Memory B cell (primary cell): ENCODE measurements at regions not wholly inside any gene's neighbourhood (a gene's known extent, or its start where the extent isn't known, plus 50 kb on each side); places are given as distances from the start of the nearest gene placed in this dataset.

Experiments
- ATAC-seq: fragments of 150-1000 bp; cut with Tn5 transposase; 2 replicates; pipeline ENCODE4 v1.10.0; 2021; ENCODE audit warnings: low read depth, mild to moderate bottlenecking, moderate library complexity
- DNase-seq, 2 donors: peaks; one replicate each; pipeline ENCODE4 v3.0.0; 2022; ENCODE audit warnings: low spot score in 2 of 2
- H3K27ac Mint-ChIP-seq: one replicate; pipeline ENCODE4 v1.8.0; 2022; ENCODE audit warnings: mild to moderate bottlenecking, moderate library complexity, mixed read lengths
- H3K27me3 Mint-ChIP-seq: one replicate; pipeline ENCODE4 v1.8.0; 2022; ENCODE audit warnings: mixed read lengths
- H3K36me3 Mint-ChIP-seq: one replicate; pipeline ENCODE4 v1.8.0; 2022; ENCODE audit warnings: mild to moderate bottlenecking, mixed read lengths
- H3K4me1 Mint-ChIP-seq: one replicate; pipeline ENCODE4 v1.8.0; 2022; ENCODE audit warnings: mixed read lengths
- H3K4me3 Mint-ChIP-seq: one replicate; pipeline ENCODE4 v1.8.0; 2022; ENCODE audit warnings: mild to moderate bottlenecking, moderate library complexity, mixed read lengths
- H3K9me3 Mint-ChIP-seq: one replicate; pipeline ENCODE4 v1.8.0; 2022; ENCODE audit warnings: mixed read lengths

DNA sequence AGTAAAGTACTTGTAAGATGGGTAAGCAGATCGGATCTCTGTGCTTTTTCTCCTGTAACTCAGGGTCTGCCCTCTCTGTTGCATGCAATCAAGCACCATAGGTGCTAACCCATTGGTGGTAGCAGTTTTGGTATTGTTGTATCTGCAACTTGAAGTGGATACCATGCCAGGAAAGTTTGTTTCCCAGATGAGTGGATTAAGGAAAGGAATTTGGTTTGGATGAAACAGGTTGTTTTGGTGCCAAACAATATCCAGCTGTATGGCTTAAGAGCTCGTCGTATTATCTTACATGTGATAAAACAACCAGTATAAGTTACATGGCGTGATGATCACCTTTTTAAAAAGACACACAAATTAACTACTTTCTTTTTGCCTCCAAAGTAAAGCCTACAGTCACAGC, 280.9 kb upstream of the TENM3 start:
- Mint-ChIP-seq H3K27me3 (no peaks in the 10 kb centered on the region), H3K4me1 (no peaks in the 10 kb centered on the region), H3K9me3 (no peaks in the 10 kb centered on the region), H3K4me3 (no peak overlapping the region), H3K27ac (no peak overlapping the region), H3K36me3 (no peaks in the 10 kb centered on the region)
- DNase-seq (no peak), ATAC-seq (no peak)

DNA sequence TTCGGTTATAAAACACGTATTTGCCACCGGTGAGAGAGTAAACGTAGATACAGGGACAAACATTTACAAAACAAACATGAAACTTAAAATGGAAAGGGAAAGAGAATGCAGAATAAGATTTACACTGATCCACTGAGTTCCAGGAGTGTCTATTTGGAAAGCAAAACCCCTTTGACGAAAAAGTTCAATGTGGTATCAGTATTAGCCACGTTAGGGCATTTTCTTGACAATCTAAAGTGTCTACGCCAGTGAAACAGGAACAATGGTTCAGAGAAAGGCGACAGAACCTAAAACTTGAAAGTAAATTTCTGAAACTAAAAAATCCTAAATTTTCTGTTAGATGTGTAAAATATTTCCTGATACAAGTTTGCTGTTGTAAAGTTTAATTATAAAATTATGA, 278.5 kb upstream of the TENM3 start:
- ATAC-seq (no peak), DNase-seq (no peak)
- no peaks in the 10 kb centered on the region for H3K4me1 Mint-ChIP-seq
- H3K36me3 Mint-ChIP-seq = no peaks in the 10 kb centered on the region
- H3K27me3 Mint-ChIP-seq = no peaks in the 10 kb centered on the region
- no peak overlapping the region for H3K27ac Mint-ChIP-seq
- H3K4me3 Mint-ChIP-seq = no peak overlapping the region
- no peaks in the 10 kb centered on the region for H3K9me3 Mint-ChIP-seq

DNA sequence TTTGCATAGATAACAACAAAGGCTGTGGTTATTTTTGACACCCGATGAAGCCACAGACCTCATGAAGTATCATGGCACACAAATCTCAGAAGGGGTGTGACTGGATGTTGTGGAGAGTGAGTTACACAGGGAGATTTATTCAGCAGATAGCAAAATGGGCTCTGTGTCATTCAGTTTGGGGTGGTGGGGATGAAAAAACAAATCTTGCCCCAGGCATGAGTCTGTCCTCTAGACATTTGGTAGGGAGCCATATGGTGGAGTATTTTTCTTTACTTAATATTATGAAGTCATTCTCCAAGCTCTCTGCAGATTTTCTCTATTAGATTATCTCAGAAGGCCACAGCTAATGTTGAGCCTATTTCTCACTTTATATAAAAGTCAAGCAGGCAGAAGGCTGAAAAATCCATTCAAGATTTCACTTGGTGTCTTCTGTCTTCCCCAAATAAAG, 277.1 kb upstream of the TENM3 start:
- no peaks in the 10 kb centered on the region for H3K36me3 Mint-ChIP-seq
- H3K27me3 Mint-ChIP-seq = no peaks in the 10 kb centered on the region
- H3K9me3 Mint-ChIP-seq = no peaks in the 10 kb centered on the region
- H3K27ac Mint-ChIP-seq = no peak overlapping the region
- peaks cover 1% of the 10 kb centered on the region for H3K4me1 Mint-ChIP-seq
- no peak for ATAC-seq
- H3K4me3 Mint-ChIP-seq = no peak overlapping the region
- DNase-seq = no peak

DNA sequence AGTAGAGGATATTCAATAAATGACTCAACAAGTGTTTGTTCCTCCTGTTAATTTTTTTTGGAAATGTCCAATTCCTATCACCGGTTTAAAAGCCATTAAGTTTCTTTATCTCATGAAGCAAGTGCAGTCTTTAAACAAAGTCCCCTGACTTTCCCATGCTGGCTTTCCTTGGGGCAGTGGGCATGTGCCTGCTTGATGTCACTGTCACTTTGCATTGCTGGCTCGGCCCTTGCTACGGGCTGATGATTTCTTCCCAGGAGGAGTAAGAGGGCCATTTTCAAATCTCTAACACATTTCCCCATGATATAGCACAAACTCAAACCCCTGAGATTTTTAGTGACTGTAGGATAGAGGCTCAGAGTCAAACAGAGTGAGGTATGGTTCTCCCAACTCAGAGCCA, 275.8 kb upstream of the TENM3 start:
- H3K4me3 Mint-ChIP-seq = no peak overlapping the region
- no peaks in the 10 kb centered on the region for H3K9me3 Mint-ChIP-seq
- DNase-seq = no peak
- no peaks in the 10 kb centered on the region for H3K27me3 Mint-ChIP-seq
- H3K27ac Mint-ChIP-seq = no peak overlapping the region
- H3K4me1 Mint-ChIP-seq = peaks cover 3% of the 10 kb centered on the region
- ATAC-seq = no peak
- no peaks in the 10 kb centered on the region for H3K36me3 Mint-ChIP-seq

DNA sequence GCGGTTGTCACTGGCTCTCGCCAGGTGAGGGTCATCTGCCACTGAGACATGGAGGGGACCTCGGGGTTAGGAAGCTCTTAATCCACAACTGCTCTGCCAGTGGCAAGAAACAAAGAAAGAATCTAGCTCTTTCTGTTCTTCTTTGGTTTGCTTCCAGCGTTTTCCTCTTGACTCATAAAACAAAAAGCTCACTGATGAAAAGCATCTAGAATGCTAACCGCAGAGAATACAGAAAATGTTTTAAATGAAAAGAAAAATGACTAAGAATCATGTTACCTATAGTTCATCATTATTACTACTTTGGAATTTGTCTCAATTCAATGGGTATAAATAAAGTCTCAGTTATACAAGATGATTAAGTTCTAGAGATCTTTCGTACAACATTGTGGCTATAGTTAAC, 274.8 kb upstream of the TENM3 start:
- DNase-seq (no peak), ATAC-seq (no peak)
- H3K9me3 Mint-ChIP-seq = no peaks in the 10 kb centered on the region
- no peaks in the 10 kb centered on the region for H3K27me3 Mint-ChIP-seq
- no peak overlapping the region for H3K27ac Mint-ChIP-seq
- peaks cover 3% of the 10 kb centered on the region for H3K4me1 Mint-ChIP-seq
- no peaks in the 10 kb centered on the region for H3K36me3 Mint-ChIP-seq
- H3K4me3 Mint-ChIP-seq = no peak overlapping the region

- H3K27me3 Mint-ChIP-seq = no peaks in the 10 kb centered on the region
- H3K9me3 Mint-ChIP-seq = peaks cover 2% of the 10 kb centered on the region
- peaks cover 3% of the 10 kb centered on the region for H3K4me1 Mint-ChIP-seq
- H3K4me3 Mint-ChIP-seq = no peak overlapping the region
- DNase-seq = no peak
- no peak for ATAC-seq
- H3K36me3 Mint-ChIP-seq = peaks cover 2% of the 10 kb centered on the region
- no peak overlapping the region for H3K27ac Mint-ChIP-seq
Observed at GRCh38 chr4:181969151-181969550, 274.1 kb upstream of the TENM3 start.

GRCh38 chr4:181970366-181970765, 272.8 kb upstream of the TENM3 start:
- no peak for ATAC-seq

DNA sequence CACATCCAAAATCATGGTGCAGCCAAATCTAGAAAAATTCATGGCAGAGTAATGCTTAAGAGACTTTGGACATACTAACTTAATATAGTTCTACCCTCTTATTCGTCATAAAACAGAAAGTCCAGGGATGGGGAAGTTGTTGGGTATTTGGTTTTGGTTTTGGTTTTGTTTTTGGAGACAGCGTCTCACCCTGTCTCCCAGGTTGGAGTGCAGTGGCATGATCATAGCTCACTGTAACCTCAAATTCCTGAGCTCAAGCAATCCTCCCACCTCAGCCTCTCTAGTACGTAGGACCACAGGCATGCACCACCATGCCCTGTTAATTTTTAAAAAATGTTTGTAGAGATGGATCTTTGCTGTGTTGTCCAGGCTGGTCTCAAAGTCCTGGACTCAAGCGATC, 271.8 kb upstream of the TENM3 start:
- Mint-ChIP-seq H3K4me3 (peak overlapping the region; percentile 48), H3K9me3 (peaks cover 3% of the 10 kb centered on the region), H3K27me3 (no peaks in the 10 kb centered on the region), H3K27ac (peak overlapping the region; percentile 49), H3K4me1 (peaks cover 3% of the 10 kb centered on the region), H3K36me3 (peaks cover 2% of the 10 kb centered on the region)
- ATAC-seq = peak; percentile 46
- no peak for DNase-seq

More at GRCh38 chr4:181970366-181970765, 272.8 kb upstream of the TENM3 start:
- H3K4me3 Mint-ChIP-seq = no peak overlapping the region
- no peak overlapping the region for H3K27ac Mint-ChIP-seq
- DNase-seq = no peak
- H3K27me3 Mint-ChIP-seq = no peaks in the 10 kb centered on the region
- peaks cover 3% of the 10 kb centered on the region for H3K4me1 Mint-ChIP-seq
- H3K9me3 Mint-ChIP-seq = peaks cover 2% of the 10 kb centered on the region
- H3K36me3 Mint-ChIP-seq = peaks cover 2% of the 10 kb centered on the region

DNA sequence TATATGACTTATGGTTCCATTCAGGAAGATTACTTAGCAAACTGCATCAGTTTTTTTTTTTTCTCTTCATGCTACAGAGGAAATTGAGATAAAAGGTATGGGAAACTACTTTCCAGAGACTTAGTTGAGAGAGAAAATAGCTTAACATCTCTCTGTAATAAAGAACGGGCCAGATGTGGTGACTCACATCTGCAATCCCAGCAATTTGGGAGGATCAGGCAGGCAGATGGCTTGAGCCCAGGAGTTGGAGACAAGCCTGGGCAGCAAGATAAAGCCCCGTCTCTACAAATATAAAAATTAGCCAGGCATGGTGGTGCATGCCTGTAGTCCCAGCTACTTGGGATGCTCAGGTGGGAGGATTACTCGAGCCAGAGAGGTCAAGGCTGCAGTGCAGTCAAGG, 271.2 kb upstream of the TENM3 start:
- Mint-ChIP-seq H3K4me3 (peak overlapping the region; percentile 48), H3K36me3 (peaks cover 2% of the 10 kb centered on the region), H3K4me1 (peaks cover 3% of the 10 kb centered on the region), H3K27ac (no peak overlapping the region), H3K27me3 (no peaks in the 10 kb centered on the region), H3K9me3 (peaks cover 3% of the 10 kb centered on the region)
- no peak for ATAC-seq
- no peak for DNase-seq

- DNase-seq (no peak), ATAC-seq (no peak)
- H3K36me3 Mint-ChIP-seq = peaks cover 2% of the 10 kb centered on the region
- H3K4me1 Mint-ChIP-seq = no peaks in the 10 kb centered on the region
- no peak overlapping the region for H3K27ac Mint-ChIP-seq
- no peak overlapping the region for H3K4me3 Mint-ChIP-seq
- H3K27me3 Mint-ChIP-seq = no peaks in the 10 kb centered on the region
- H3K9me3 Mint-ChIP-seq = peaks cover 8% of the 10 kb centered on the region
Observed at GRCh38 chr4:181976764-181977163, 266.4 kb upstream of the TENM3 start.

DNA sequence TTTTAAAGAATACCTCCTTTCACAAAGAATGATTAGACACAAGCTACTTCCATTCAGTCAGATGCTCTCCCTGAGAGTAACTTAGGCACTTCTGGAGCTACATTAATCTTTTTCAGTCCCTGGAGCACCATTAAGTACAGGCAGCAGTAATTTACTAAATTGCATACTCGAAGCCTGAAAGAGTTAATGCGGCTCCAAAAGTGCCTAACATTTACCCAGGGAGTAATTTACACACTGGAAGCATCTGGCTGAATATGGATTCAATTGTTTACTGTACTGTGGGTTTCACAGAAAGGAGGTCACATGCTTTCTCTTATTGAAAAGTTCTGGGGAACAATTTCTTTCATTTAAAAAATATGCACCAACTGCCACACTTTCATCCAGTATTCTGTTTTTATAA, 260.8 kb upstream of the TENM3 start:
- no peaks in the 10 kb centered on the region for H3K4me1 Mint-ChIP-seq
- DNase-seq (no peak), ATAC-seq (no peak)
- H3K27me3 Mint-ChIP-seq = no peaks in the 10 kb centered on the region
- H3K27ac Mint-ChIP-seq = no peak overlapping the region
- H3K9me3 Mint-ChIP-seq = peaks cover 4% of the 10 kb centered on the region
- no peaks in the 10 kb centered on the region for H3K36me3 Mint-ChIP-seq
- no peak overlapping the region for H3K4me3 Mint-ChIP-seq

DNA sequence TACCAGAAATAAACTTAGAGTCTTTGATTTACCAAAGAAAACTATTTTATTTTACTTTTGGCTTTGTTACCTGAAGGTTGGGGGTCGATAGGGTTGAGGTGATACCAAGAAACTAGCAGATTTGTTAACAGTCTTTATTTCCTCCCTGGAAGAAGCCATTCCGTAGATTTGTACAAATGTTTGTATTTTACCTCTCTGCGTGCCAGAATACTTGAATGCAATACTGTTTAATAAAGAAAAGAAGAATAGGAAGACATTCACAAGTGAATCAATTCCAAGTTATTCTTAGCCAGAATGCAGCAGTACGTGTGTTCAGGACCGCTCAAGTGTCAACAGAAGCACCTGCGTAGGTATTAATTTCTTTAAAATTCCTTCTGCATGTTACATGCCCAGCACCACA, 260.3 kb upstream of the TENM3 start:
- Mint-ChIP-seq H3K27ac (no peak overlapping the region), H3K4me1 (no peaks in the 10 kb centered on the region), H3K4me3 (no peak overlapping the region), H3K9me3 (peaks cover 4% of the 10 kb centered on the region), H3K27me3 (no peaks in the 10 kb centered on the region), H3K36me3 (no peaks in the 10 kb centered on the region)
- ATAC-seq (no peak), DNase-seq (no peak)

DNA sequence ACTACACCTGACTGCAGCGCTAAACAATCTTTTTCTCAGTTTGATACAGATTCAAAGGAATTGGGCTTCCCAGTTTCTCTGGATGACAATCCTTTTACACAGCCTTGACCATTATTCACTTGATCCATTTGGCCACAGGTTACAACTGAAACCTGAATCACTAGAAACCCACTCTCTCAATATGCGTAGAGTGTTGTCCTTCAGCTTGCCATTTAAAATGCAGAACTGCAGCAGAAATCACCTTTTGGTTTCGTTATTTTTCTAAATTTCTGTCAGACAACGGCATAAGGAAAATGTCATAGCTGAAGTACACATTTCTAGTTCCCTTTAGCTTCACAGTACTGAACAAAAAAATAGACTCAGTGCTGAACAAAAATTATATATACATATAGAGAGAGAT, 255.8 kb upstream of the TENM3 start:
- Mint-ChIP-seq H3K36me3 (no peaks in the 10 kb centered on the region), H3K4me1 (no peaks in the 10 kb centered on the region), H3K9me3 (no peaks in the 10 kb centered on the region), H3K27ac (no peak overlapping the region), H3K4me3 (no peak overlapping the region), H3K27me3 (no peaks in the 10 kb centered on the region)
- ATAC-seq (no peak), DNase-seq (no peak)

- no peaks in the 10 kb centered on the region for H3K27me3 Mint-ChIP-seq
- H3K9me3 Mint-ChIP-seq = no peaks in the 10 kb centered on the region
- DNase-seq (no peak), ATAC-seq (no peak)
- H3K4me3 Mint-ChIP-seq = no peak overlapping the region
- H3K36me3 Mint-ChIP-seq = no peaks in the 10 kb centered on the region
- no peak overlapping the region for H3K27ac Mint-ChIP-seq
- no peaks in the 10 kb centered on the region for H3K4me1 Mint-ChIP-seq
Observed at GRCh38 chr4:181989071-181989470, 254.1 kb upstream of the TENM3 start.

GRCh38 chr4:181991369-181992108, 251.7 kb upstream of the TENM3 start:
- no peaks in the 10 kb centered on the region for H3K27me3 Mint-ChIP-seq
- no peak overlapping the region for H3K27ac Mint-ChIP-seq
- DNase-seq (no peak), ATAC-seq (no peak)
- no peaks in the 10 kb centered on the region for H3K9me3 Mint-ChIP-seq
- no peaks in the 10 kb centered on the region for H3K36me3 Mint-ChIP-seq
- no peak overlapping the region for H3K4me3 Mint-ChIP-seq
- no peaks in the 10 kb centered on the region for H3K4me1 Mint-ChIP-seq
